Neural cell (in vitro differentiated cells): ENCODE measurements at regions not wholly inside any gene's neighbourhood (a gene's known extent, or its start where the extent isn't known, plus 50 kb on each side); places are given as distances from the start of the nearest gene placed in this dataset.

Source experiments
- H2AFZ ChIP-seq: fragments of 200-600, 300-800 bp; sonication (generic), shearing (Covaris generic); 2 replicates; pipeline ENCODE4 v1.6.0; 2014; ENCODE audit warnings: low read depth, mild to moderate bottlenecking, antibody characterized with exemption, low read length, moderate library complexity
- H3F3A ChIP-seq: fragments of 200-600 bp; shearing (Covaris generic); 2 replicates; pipeline ENCODE4 v1.6.1; 2016; ENCODE audit warnings: mild to moderate bottlenecking, moderate library complexity, mixed read lengths, antibody characterized with exemption, low read length; ENCODE audit not compliant: insufficient read depth, poor library complexity, severe bottlenecking
- H3K27ac ChIP-seq: fragments of 200-600, 300-800 bp; sonication (generic), shearing (Covaris generic); 2 replicates; pipeline ENCODE4 v1.5.1; 2014; ENCODE audit warnings: mild to moderate bottlenecking, low read length, moderate library complexity
- H3K27me3 ChIP-seq: fragments of 300-800, 200-600 bp; sonication (generic), shearing (Covaris generic); 2 replicates; pipeline ENCODE4 v1.6.0; 2014; ENCODE audit warnings: mild to moderate bottlenecking, low read depth, low read length, moderate library complexity; ENCODE audit not compliant: insufficient read depth
- H3K36me3 ChIP-seq: fragments of 300-800, 200-600 bp; sonication (generic), shearing (Covaris generic); 2 replicates; pipeline ENCODE4 v1.5.1; 2014; ENCODE audit warnings: mild to moderate bottlenecking, antibody characterized with exemption, low read length, moderate library complexity; ENCODE audit not compliant: insufficient read depth
- H3K4me2 ChIP-seq: fragments of 300-800, 200-600 bp; sonication (generic), shearing (Covaris generic); 2 replicates; pipeline ENCODE4 v1.6.0; 2014; ENCODE audit warnings: mild to moderate bottlenecking, low read length
- H3K4me3 ChIP-seq: fragments of 300-800, 200-600 bp; sonication (generic), shearing (Covaris generic); 2 replicates; pipeline ENCODE4 v1.5.1; 2014; ENCODE audit warnings: mild to moderate bottlenecking, low read length, moderate library complexity
- H3K79me2 ChIP-seq: fragments of 200-600 bp; shearing (Covaris generic); replicated peaks from 2 replicates; pipeline ENCODE4 v1.6.0; 2014; ENCODE audit warnings: mild to moderate bottlenecking, low read length, moderate library complexity; ENCODE audit not compliant: insufficient read depth
- H3K9ac ChIP-seq: fragments of 300-800, 200-600 bp; sonication (generic), shearing (Covaris generic); 2 replicates; pipeline ENCODE4 v1.6.1; 2016; ENCODE audit warnings: mild to moderate bottlenecking, low read length, mixed read lengths
- H3K9me2 ChIP-seq: fragments of 200-600 bp; shearing (Covaris generic); 2 replicates; pipeline ENCODE4 v1.6.1; 2016; ENCODE audit warnings: mild to moderate bottlenecking, low read length, mixed read lengths; ENCODE audit not compliant: insufficient read depth
- H3K9me3 ChIP-seq: fragments of 200-600, 300-800 bp; sonication (generic), shearing (Covaris generic); 2 replicates; pipeline ENCODE4 v1.6.1; 2016; ENCODE audit warnings: mild to moderate bottlenecking, mixed run types, low read length, moderate library complexity, mixed read lengths
- H4K20me1 ChIP-seq: fragments of 200-600 bp; shearing (Covaris generic); 2 replicates; pipeline ENCODE4 v1.6.1; 2016; ENCODE audit warnings: mild to moderate bottlenecking, mixed run types; ENCODE audit not compliant: insufficient read depth
- EP300 ChIP-seq: fragments of 450-650 bp; conservative IDR thresholded peaks from 2 replicates; pipeline ENCODE4 v1.6.1; 2014; ENCODE audit warnings: antibody characterized with exemption, mild to moderate bottlenecking, moderate library complexity; ENCODE audit not compliant: poor library complexity, severe bottlenecking
- EZH2 ChIP-seq: fragments of 200-600, 300-800 bp; shearing (Covaris generic), sonication (generic); IDR thresholded peaks from 2 replicates; pipeline ENCODE4 v1.6.1; 2014; ENCODE audit warnings: antibody characterized with exemption, low read length, borderline replicate concordance, mild to moderate bottlenecking; ENCODE audit not compliant: insufficient read depth, poor library complexity, severe bottlenecking
- MXI1 ChIP-seq: fragments of 450-650 bp; conservative IDR thresholded peaks from 2 replicates; pipeline ENCODE4 v1.6.1; 2014; ENCODE audit warnings: antibody characterized with exemption, mild to moderate bottlenecking; ENCODE audit not compliant: poor library complexity, severe bottlenecking
- POLR2AphosphoS5 ChIP-seq: IDR thresholded peaks from 2 replicates; pipeline ENCODE4 v1.6.1; 2012
- RAD21 ChIP-seq: fragments of 450-650 bp; conservative IDR thresholded peaks from 2 replicates; pipeline ENCODE4 v1.6.1; 2014; ENCODE audit warnings: antibody characterized with exemption, mild to moderate bottlenecking, moderate library complexity
- SMC3 ChIP-seq: fragments of 450-650 bp; conservative IDR thresholded peaks from 2 replicates; pipeline ENCODE4 v1.6.1; 2014; ENCODE audit warnings: antibody characterized with exemption, mild to moderate bottlenecking, moderate library complexity; ENCODE audit not compliant: poor library complexity
- TAF1 ChIP-seq: IDR thresholded peaks from 2 replicates; pipeline ENCODE4 v1.6.1; 2012; ENCODE audit warnings: low read depth
- TF ChIP-seq, protein P1 (sequence below): fragments of 450-650 bp; IDR thresholded peaks from 2 replicates; pipeline ENCODE4 v1.5.1; 2014; ENCODE audit warnings: antibody characterized with exemption, mild to moderate bottlenecking, moderate library complexity; ENCODE audit not compliant: poor library complexity, severe bottlenecking
- TF ChIP-seq, protein P2 (sequence below): IDR thresholded peaks from 2 replicates; pipeline ENCODE4 v1.6.1; 2012; ENCODE audit warnings: borderline replicate concordance

DNA sequence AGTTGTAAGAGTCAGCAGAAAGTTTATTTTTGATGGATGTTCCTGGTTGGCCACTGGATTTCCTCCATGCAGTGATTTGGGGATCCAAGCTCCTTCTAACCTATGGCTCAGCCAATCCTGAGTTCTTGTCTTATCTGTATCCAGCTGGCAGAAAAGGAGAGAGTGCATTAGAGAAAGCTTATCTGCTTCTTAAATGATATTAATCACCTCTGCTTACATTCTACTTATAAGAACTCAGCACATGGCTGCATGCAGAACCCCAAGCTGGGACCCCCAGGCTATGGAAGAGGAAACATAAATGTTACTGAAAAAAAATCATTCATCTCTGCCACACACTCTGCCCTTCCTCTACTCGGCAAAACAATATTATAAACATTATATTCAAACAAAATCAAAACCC lies 739.8 kb upstream of the AUTS2 start (continued):
- TF ChIP-seq SMC3 = no peak

DNA sequence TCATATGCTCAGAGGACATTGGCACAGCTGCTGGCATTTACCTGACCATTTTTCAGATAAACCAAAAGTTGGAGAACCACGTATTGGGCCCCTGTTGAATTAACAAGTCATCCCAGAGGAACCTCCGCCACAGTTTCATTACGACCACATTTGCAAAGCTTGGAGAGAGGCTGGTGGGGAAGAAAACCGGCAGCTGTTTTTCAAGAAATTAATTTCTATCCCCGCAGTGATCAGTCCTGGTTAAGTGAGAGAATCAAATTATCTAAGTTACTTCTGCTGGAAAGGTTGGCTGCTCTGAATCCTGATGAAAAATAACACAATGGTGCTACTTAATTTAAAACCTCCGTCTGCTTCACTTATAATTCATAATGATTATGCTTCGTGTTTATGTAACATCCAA lies 737.1 kb upstream of the AUTS2 start:
- no peaks in the 10 kb centered on the region for H3K79me2 ChIP-seq
- H3K4me2 ChIP-seq = no peak overlapping the region
- TF ChIP-seq EZH2 (no peak), MXI1 (no peak)
- no peaks in the 10 kb centered on the region for H4K20me1 ChIP-seq
- no peaks in the 10 kb centered on the region for H3K9me3 ChIP-seq
- no peak overlapping the region for H3K27ac ChIP-seq
- no peak overlapping the region for H3K4me3 ChIP-seq
- no peak overlapping the region for H2AFZ ChIP-seq
- H3F3A ChIP-seq = no peaks in the 10 kb centered on the region
- no peaks in the 10 kb centered on the region for H3K27me3 ChIP-seq
- no peaks in the 10 kb centered on the region for H3K36me3 ChIP-seq
- no peak overlapping the region for H3K9ac ChIP-seq
- no peaks in the 10 kb centered on the region for H3K9me2 ChIP-seq

DNA sequence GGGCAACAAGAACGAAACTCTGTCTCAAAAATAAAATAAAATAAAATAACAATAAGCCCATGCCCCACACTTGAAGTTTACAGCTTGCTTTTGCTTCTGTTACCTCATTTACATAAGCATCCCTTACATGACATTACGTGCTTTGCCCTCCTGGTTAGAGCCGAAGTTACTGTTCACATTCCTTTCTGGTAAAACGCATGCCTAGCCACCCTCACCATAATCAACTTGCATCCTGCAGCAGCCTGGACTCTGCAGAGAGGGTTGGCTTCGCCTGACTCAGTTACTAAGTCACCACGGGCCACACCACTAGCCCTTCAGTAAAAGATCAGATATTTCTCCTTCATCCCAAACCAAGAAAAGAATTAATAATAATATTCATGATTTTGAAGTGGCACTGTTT lies 736.0 kb upstream of the AUTS2 start:
- no peaks in the 10 kb centered on the region for H3K9me3 ChIP-seq
- H3F3A ChIP-seq = no peaks in the 10 kb centered on the region
- no peaks in the 10 kb centered on the region for H4K20me1 ChIP-seq
- no peaks in the 10 kb centered on the region for H3K79me2 ChIP-seq
- H3K27me3 ChIP-seq = no peaks in the 10 kb centered on the region
- no peak overlapping the region for H3K27ac ChIP-seq
- H2AFZ ChIP-seq = no peak overlapping the region
- no peak overlapping the region for H3K9ac ChIP-seq
- no peak overlapping the region for H3K4me2 ChIP-seq
- no peak overlapping the region for H3K4me3 ChIP-seq
- TF ChIP-seq TAF1 (no peak), MXI1 (no peak), SMC3 (no peak), EZH2 (no peak), RAD21 (no peak), EP300 (no peak), POLR2AphosphoS5 (no peak)
- TF ChIP-seq, protein P1, sequence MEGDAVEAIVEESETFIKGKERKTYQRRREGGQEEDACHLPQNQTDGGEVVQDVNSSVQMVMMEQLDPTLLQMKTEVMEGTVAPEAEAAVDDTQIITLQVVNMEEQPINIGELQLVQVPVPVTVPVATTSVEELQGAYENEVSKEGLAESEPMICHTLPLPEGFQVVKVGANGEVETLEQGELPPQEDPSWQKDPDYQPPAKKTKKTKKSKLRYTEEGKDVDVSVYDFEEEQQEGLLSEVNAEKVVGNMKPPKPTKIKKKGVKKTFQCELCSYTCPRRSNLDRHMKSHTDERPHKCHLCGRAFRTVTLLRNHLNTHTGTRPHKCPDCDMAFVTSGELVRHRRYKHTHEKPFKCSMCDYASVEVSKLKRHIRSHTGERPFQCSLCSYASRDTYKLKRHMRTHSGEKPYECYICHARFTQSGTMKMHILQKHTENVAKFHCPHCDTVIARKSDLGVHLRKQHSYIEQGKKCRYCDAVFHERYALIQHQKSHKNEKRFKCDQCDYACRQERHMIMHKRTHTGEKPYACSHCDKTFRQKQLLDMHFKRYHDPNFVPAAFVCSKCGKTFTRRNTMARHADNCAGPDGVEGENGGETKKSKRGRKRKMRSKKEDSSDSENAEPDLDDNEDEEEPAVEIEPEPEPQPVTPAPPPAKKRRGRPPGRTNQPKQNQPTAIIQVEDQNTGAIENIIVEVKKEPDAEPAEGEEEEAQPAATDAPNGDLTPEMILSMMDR = no peak
- TF ChIP-seq, protein P2, sequence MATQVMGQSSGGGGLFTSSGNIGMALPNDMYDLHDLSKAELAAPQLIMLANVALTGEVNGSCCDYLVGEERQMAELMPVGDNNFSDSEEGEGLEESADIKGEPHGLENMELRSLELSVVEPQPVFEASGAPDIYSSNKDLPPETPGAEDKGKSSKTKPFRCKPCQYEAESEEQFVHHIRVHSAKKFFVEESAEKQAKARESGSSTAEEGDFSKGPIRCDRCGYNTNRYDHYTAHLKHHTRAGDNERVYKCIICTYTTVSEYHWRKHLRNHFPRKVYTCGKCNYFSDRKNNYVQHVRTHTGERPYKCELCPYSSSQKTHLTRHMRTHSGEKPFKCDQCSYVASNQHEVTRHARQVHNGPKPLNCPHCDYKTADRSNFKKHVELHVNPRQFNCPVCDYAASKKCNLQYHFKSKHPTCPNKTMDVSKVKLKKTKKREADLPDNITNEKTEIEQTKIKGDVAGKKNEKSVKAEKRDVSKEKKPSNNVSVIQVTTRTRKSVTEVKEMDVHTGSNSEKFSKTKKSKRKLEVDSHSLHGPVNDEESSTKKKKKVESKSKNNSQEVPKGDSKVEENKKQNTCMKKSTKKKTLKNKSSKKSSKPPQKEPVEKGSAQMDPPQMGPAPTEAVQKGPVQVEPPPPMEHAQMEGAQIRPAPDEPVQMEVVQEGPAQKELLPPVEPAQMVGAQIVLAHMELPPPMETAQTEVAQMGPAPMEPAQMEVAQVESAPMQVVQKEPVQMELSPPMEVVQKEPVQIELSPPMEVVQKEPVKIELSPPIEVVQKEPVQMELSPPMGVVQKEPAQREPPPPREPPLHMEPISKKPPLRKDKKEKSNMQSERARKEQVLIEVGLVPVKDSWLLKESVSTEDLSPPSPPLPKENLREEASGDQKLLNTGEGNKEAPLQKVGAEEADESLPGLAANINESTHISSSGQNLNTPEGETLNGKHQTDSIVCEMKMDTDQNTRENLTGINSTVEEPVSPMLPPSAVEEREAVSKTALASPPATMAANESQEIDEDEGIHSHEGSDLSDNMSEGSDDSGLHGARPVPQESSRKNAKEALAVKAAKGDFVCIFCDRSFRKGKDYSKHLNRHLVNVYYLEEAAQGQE = no peak
- H3K36me3 ChIP-seq = no peaks in the 10 kb centered on the region
- no peaks in the 10 kb centered on the region for H3K9me2 ChIP-seq
